ENCODE measurements at regions not wholly inside any gene's neighbourhood (a gene's known extent, or its start where the extent isn't known, plus 50 kb on each side); places are given as distances from the start of the nearest gene placed in this dataset.

DNA sequence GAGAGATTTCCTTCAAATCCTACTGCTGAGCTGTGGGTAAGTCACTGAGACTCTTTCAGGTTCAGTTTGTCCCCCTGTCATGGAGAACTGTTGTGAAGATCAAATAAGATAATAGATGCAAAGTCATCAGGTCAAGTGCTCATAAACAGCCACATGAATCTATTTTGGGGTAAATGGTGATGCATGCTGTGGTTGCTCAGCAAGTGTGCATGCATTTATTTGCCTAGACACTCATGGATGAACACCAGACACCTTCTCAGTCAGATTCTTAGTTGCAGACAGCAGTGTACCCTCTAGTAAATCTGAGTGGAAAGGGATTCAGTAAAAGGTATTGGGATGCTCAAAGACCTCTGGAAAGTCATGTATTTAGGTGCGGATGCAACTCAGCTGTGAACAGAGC is 168.0 kb upstream of the FOXA2 start:
- TF ChIP-seq, protein P1, sequence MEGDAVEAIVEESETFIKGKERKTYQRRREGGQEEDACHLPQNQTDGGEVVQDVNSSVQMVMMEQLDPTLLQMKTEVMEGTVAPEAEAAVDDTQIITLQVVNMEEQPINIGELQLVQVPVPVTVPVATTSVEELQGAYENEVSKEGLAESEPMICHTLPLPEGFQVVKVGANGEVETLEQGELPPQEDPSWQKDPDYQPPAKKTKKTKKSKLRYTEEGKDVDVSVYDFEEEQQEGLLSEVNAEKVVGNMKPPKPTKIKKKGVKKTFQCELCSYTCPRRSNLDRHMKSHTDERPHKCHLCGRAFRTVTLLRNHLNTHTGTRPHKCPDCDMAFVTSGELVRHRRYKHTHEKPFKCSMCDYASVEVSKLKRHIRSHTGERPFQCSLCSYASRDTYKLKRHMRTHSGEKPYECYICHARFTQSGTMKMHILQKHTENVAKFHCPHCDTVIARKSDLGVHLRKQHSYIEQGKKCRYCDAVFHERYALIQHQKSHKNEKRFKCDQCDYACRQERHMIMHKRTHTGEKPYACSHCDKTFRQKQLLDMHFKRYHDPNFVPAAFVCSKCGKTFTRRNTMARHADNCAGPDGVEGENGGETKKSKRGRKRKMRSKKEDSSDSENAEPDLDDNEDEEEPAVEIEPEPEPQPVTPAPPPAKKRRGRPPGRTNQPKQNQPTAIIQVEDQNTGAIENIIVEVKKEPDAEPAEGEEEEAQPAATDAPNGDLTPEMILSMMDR (IDR thresholded peaks at IDR 0.05; ENCODE audit: insufficient read depth, low read length, poor library complexity, severe bottlenecking) = no peak
- no peak for TF ChIP-seq EZH2phosphoT487 (conservative IDR thresholded peaks at IDR 0.05; ENCODE audit: low read length)

Measured in SU-DHL-6 (cell line).